Endothelial cell of umbilical vein (primary cell): ENCODE measurements at regions not wholly inside any gene's neighbourhood (a gene's known extent, or its start where the extent isn't known, plus 50 kb on each side); places are given as distances from the start of the nearest gene placed in this dataset.

ENCODE experiments used
- BruUV-seq: library from RNA; stranded (reverse); fragments of 400-500 nt; replicated peaks from 2 replicates; lab custom pipeline; 2021; lab: Mats Ljungman, UMichigan
- CTCF ChIA-PET: fragments of 300-600, 350-600 bp; sonication (Branson Sonifier 250); formaldehyde crosslinking; loops from one replicate; lab custom pipeline; 2021; ENCODE audit warnings: antibody characterized with exemption, inconsistent platforms; lab: Charles Lee
- POLR2A ChIA-PET: fragments of 300-600, 350-600 bp; sonication (Branson Sonifier 250); formaldehyde crosslinking; loops from one replicate; lab custom pipeline; 2021; ENCODE audit warnings: antibody characterized with exemption, inconsistent platforms; lab: Charles Lee
- DNase-seq: peaks from one replicate; pipeline ENCODE4 v3.0.0-alpha.2; 2011; ENCODE audit warnings: low read depth, low spot score
- FAIRE-seq: peaks from 2 replicates; lab custom pipeline; 2011; peaks lifted over from hg19 to GRCh38; lab: Jason Lieb, UNC
- H2AFZ ChIP-seq: 2 replicates; pipeline ENCODE4 v1.6.0; 2012; ENCODE audit warnings: low read depth, low read length, control low read depth, inconsistent platforms
- H3K27ac ChIP-seq: 2 replicates; pipeline ENCODE4 v1.5.1; 2011; ENCODE audit warnings: low read depth, mild to moderate bottlenecking, control low read depth, low read length, moderate library complexity; ENCODE audit not compliant: insufficient read depth
- H3K27me3 ChIP-seq, 2 experiments: 2 replicates each; pipeline versions ENCODE4 v1.6.0 to v1.6.1; 2011; ENCODE audit warnings: low read length in 2 of 2, mixed read lengths in 1 of 2; ENCODE audit not compliant: control insufficient read depth in 2 of 2, insufficient read depth in 2 of 2
- H3K36me3 ChIP-seq, 2 experiments: 2 replicates in 1 of 2; 3 replicates in 1 of 2; pipeline ENCODE4 v1.5.1; 2011; ENCODE audit warnings: low read length in 2 of 2, mild to moderate bottlenecking in 1 of 2, moderate library complexity in 1 of 2; ENCODE audit not compliant: control insufficient read depth in 2 of 2, insufficient read depth in 2 of 2; ENCODE audit errors: extremely low read depth in 1 of 2
- H3K4me1 ChIP-seq: 3 replicates; pipeline ENCODE4 v1.5.1; 2011; ENCODE audit warnings: mild to moderate bottlenecking, low read length; ENCODE audit not compliant: control insufficient read depth, insufficient read depth; ENCODE audit errors: extremely low read depth
- H3K4me2 ChIP-seq: 2 replicates; pipeline ENCODE4 v1.6.1; 2011; ENCODE audit warnings: low read length, control low read depth, mixed read lengths; ENCODE audit not compliant: insufficient read depth
- H3K4me3 ChIP-seq, 3 experiments: fragments of 200-600 bp in 1 of 3; sonication (generic), shearing (Covaris generic) in 1 of 3; replicated peaks in 1 of 3; 2 replicates each; pipeline ENCODE4 v1.5.1; 2011 to 2016; ENCODE audit warnings: control low read depth in 3 of 3, low read length in 3 of 3, mild to moderate bottlenecking in 2 of 3, inconsistent platforms in 1 of 3, low read depth in 1 of 3, moderate library complexity in 1 of 3; ENCODE audit not compliant: insufficient read depth in 1 of 3
- H3K79me2 ChIP-seq: 2 replicates; pipeline ENCODE4 v1.6.0; 2012; ENCODE audit warnings: low read length, inconsistent platforms; ENCODE audit not compliant: control insufficient read depth, insufficient read depth
- H3K9ac ChIP-seq: replicated peaks from 2 replicates; pipeline ENCODE3; 2011; ENCODE audit warnings: low read length, control low read depth; ENCODE audit not compliant: insufficient read depth; ENCODE audit errors: extremely low read depth
- H3K9me1 ChIP-seq: replicated peaks from 3 replicates; pipeline ENCODE4 v1.6.0; 2011; ENCODE audit warnings: mild to moderate bottlenecking, low read length; ENCODE audit not compliant: control insufficient read depth, insufficient read depth; ENCODE audit errors: extremely low read depth
- H3K9me3 ChIP-seq: replicated peaks from 2 replicates; pipeline ENCODE4 v1.5.1; 2012; ENCODE audit warnings: low read length, inconsistent platforms; ENCODE audit not compliant: control insufficient read depth, insufficient read depth
- H4K20me1 ChIP-seq: replicated peaks from 2 replicates; pipeline ENCODE3; 2011; ENCODE audit warnings: mild to moderate bottlenecking, low read length; ENCODE audit not compliant: control insufficient read depth, insufficient read depth; ENCODE audit errors: extremely low read depth
- EZH2 ChIP-seq: IDR thresholded peaks from 2 replicates; pipeline ENCODE4 v1.6.1; 2012; ENCODE audit warnings: borderline replicate concordance, low read depth, mild to moderate bottlenecking, moderate library complexity, low read length, inconsistent platforms; ENCODE audit not compliant: severe bottlenecking
- FOS ChIP-seq: IDR thresholded peaks from 2 replicates; pipeline ENCODE4 v1.6.1; 2011; ENCODE audit warnings: mild to moderate bottlenecking, low read length, moderate library complexity, borderline replicate concordance; ENCODE audit not compliant: insufficient read depth
- GATA2 ChIP-seq: IDR thresholded peaks from 2 replicates; pipeline ENCODE4 v1.7.0; 2011; ENCODE audit warnings: low read depth, mild to moderate bottlenecking, moderate library complexity, mixed read lengths, low read length; ENCODE audit not compliant: insufficient read length, insufficient read depth
- MYC ChIP-seq: IDR thresholded peaks from one replicate; pipeline ENCODE4 v1.6.1; 2011; ENCODE audit warnings: mild to moderate bottlenecking, low read depth, low read length
- POLR2A ChIP-seq: IDR thresholded peaks from 2 replicates; pipeline ENCODE4 v1.6.1; 2012; ENCODE audit warnings: low read depth, mild to moderate bottlenecking, control low read depth, low read length
- POLR2AphosphoS5 ChIP-seq: IDR thresholded peaks from 2 replicates; pipeline ENCODE4 v1.6.1; 2012; ENCODE audit warnings: low read depth, mild to moderate bottlenecking, control low read depth, low read length, moderate library complexity; ENCODE audit not compliant: insufficient read depth
- dilution Hi-C: fragments of 300-500 bp; cut with MboI; formaldehyde crosslinking; loops from one replicate; pipeline ENCODE4 v1.15.0; 2019; ENCODE audit warnings: low sequenced_read_pairs; ENCODE audit not compliant: extremely low pct_ligation_motif_present
- intact Hi-C: fragments of 100-400 bp; cut with micrococcal nuclease; formaldehyde crosslinking; loops from one replicate; pipeline ENCODE4 v1.10.0; 2022
- TF ChIP-seq, protein P1 (sequence below), 2 donors: IDR thresholded peaks; 1 replicate in 1 of 2; 2 replicates in 1 of 2; pipeline ENCODE4 v1.5.1; 2011; ENCODE audit warnings: low read length in 2 of 2, mild to moderate bottlenecking in 2 of 2, moderate library complexity in 2 of 2, control low read depth in 1 of 2, inconsistent platforms in 1 of 2, low read depth in 1 of 2; ENCODE audit not compliant: insufficient read depth in 1 of 2; ENCODE audit errors: extremely low read depth in 1 of 2
- TF ChIP-seq, protein P2 (sequence below): IDR thresholded peaks from 2 replicates; pipeline ENCODE4 v1.6.1; 2011; ENCODE audit not compliant: insufficient read depth, insufficient read length

GRCh38 chr20:60788070-60788469 lies 464.0 kb upstream of the CDH4 start:
- BruUV-seq, result no TSS peak
- Histone ChIP-seq H4K20me1 (no peaks in the 10 kb centered on the region), H3K27ac (no peak overlapping the region), H3K9me3 (peaks cover 4% of the 10 kb centered on the region), H3K4me2 (no peak overlapping the region), H3K4me3 (no peak overlapping the region), H3K9ac (no peak overlapping the region), H3K79me2 (no peaks in the 10 kb centered on the region), H3K9me1 (no peaks in the 10 kb centered on the region), H2AFZ (no peak overlapping the region), H3K27me3 (no peaks in the 10 kb centered on the region), H3K4me1 (no peaks in the 10 kb centered on the region), H3K36me3 (no peaks in the 10 kb centered on the region)
- no peak for FAIRE-seq
- ChIA-PET CTCF (no interaction called here), POLR2A (no interaction called here)
- dilution Hi-C loops (no loop called here), intact Hi-C loops (no loop called here)
- TF ChIP-seq FOS, result no peak
- TF ChIP-seq MYC, result no peak
- no peak for TF ChIP-seq POLR2A
- TF ChIP-seq POLR2AphosphoS5, result no peak
- TF ChIP-seq, protein P1, sequence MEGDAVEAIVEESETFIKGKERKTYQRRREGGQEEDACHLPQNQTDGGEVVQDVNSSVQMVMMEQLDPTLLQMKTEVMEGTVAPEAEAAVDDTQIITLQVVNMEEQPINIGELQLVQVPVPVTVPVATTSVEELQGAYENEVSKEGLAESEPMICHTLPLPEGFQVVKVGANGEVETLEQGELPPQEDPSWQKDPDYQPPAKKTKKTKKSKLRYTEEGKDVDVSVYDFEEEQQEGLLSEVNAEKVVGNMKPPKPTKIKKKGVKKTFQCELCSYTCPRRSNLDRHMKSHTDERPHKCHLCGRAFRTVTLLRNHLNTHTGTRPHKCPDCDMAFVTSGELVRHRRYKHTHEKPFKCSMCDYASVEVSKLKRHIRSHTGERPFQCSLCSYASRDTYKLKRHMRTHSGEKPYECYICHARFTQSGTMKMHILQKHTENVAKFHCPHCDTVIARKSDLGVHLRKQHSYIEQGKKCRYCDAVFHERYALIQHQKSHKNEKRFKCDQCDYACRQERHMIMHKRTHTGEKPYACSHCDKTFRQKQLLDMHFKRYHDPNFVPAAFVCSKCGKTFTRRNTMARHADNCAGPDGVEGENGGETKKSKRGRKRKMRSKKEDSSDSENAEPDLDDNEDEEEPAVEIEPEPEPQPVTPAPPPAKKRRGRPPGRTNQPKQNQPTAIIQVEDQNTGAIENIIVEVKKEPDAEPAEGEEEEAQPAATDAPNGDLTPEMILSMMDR (IDR thresholded peaks at IDR 0.05; ENCODE audit: extremely low read depth in 1 of 2, insufficient read depth in 1 of 2, low read depth in 1 of 2, low read length in 2 of 2), result no peak
- TF ChIP-seq GATA2, result no peak
- TF ChIP-seq, protein P2, sequence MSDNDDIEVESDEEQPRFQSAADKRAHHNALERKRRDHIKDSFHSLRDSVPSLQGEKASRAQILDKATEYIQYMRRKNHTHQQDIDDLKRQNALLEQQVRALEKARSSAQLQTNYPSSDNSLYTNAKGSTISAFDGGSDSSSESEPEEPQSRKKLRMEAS, result no peak
- TF ChIP-seq EZH2, result no peak
- no peak for DNase-seq
